ENCODE measurements at regions not wholly inside any gene's neighbourhood (a gene's known extent, or its start where the extent isn't known, plus 50 kb on each side); places are given as distances from the start of the nearest gene placed in this dataset.

DNA sequence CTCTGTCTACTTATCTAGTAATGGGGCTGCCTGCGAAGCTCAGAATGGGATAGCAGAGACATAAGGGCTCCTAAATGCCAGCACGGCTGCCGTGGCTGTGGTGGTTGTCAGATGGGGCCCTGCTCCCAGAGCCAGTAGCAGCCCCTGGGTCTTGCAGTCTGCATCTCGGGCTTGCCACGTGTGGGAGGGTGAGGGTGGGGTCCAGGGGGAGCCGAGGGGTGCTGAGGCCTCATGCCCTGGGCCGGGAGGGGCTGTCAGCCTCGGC is 88.8 kb upstream of the GSE1 start:
- TF ChIP-seq CTCF (IDR thresholded peaks at IDR 0.05; ENCODE audit: poor library complexity, severe bottlenecking), result no peak
- TF ChIP-seq REST (IDR thresholded peaks at IDR 0.05; ENCODE audit: borderline replicate concordance), result no peak
- no peak for TF ChIP-seq EZH2 (IDR thresholded peaks at IDR 0.05; ENCODE audit: borderline replicate concordance, insufficient read depth, low read length, poor library complexity, severe bottlenecking)
- no peak for TF ChIP-seq TAF1 (IDR thresholded peaks at IDR 0.05; ENCODE audit: low read depth)
- no peak for TF ChIP-seq EP300 (conservative IDR thresholded peaks at IDR 0.05; ENCODE audit: poor library complexity, severe bottlenecking)
